ENCODE measurements at regions not wholly inside any gene's neighbourhood (a gene's known extent, or its start where the extent isn't known, plus 50 kb on each side); places are given as distances from the start of the nearest gene placed in this dataset.

GRCh38 chr11:104352036-104352435 lies 188.1 kb upstream of the PDGFD start (continued):
- TF ChIP-seq ZMAT4 (CRISPR knock-in tag; IDR thresholded peaks at IDR 0.05), result no peak
- TF ChIP-seq RORB (CRISPR knock-in tag; IDR thresholded peaks at IDR 0.05), result no peak
- TF ChIP-seq, protein P1, sequence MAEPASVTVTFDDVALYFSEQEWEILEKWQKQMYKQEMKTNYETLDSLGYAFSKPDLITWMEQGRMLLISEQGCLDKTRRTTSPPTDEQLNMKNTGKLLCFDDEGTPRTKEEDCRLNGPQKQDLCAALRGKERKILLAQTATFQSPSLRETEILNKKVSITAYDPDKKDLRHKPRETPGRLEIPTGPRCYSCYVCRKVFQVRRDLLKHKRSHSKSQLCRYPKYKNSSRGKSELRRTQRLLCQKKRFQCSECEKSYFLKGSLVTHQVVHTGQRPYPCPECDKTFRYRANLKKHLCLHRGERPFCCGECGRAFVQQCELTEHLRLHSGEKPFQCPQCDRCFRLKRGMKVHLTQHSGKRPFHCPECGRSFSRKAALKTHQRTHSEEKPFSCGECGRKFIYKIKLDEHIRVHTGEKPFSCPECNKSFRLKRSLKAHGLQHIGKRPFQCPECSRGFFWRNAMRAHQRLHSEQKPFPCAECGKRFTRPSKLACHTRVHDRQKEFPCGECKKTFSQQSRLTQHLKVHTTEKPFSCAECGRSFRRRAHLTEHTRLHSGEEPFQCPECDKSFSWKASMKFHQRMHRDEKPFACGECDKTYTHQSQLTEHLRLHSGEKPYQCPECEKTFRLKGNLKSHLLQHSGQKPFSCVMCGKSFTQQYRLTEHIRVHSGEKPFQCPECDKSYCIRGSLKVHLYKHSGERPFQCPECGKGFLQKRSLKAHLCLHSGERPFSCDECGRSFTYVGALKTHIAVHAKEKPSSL (CRISPR knock-in tag; conservative IDR thresholded peaks at IDR 0.05), result no peak
- no peak for TF ChIP-seq TEAD1 (CRISPR knock-in tag; IDR thresholded peaks at IDR 0.05)
- no peak for TF ChIP-seq NR1H2 (CRISPR knock-in tag; IDR thresholded peaks at IDR 0.05)
- no peak for TF ChIP-seq IRF2 (CRISPR knock-in tag; IDR thresholded peaks at IDR 0.05; ENCODE audit: borderline replicate concordance, low read depth)
- no peak for TF ChIP-seq ZNF121 (CRISPR knock-in tag; IDR thresholded peaks at IDR 0.05)

DNA sequence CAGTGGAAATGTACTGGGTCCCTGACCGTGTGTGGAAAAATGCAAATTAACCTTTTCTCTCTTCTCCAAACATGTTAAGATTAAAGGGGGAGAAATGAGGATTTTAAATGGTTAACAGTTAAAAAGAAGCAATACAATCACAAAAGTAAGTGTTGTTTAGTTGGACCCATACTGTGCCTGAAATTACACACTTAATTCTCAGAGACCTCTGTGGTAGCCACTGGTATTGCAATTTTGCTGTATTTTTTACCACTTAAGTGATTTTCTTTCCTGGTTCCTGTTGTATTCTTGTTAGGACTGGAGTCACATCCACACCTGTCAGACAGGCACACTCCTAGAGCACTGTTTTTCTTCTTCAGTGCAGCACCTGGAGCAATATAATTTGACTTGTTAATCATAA lies 179.6 kb upstream of the PDGFD start:
- DNase-seq (ENCODE audit: low spot score) (no peak), ATAC-seq (peak; percentile 60; the same call in 1 of the 2 replicates)
- H3K4me1 Mint-ChIP-seq, result no peaks in the 10 kb centered on the region
- ChIA-PET CTCF (no interaction called here), POLR2A (no interaction called here)
- TF ChIP-seq CDX4 (CRISPR knock-in tag; IDR thresholded peaks at IDR 0.05; ENCODE audit: borderline replicate concordance) (no peak), CBFB (CRISPR knock-in tag; IDR thresholded peaks at IDR 0.05; ENCODE audit: low read depth) (no peak), ELF4 (CRISPR knock-in tag; IDR thresholded peaks at IDR 0.05; ENCODE audit: low read depth) (no peak), SMAD4 (CRISPR knock-in tag; IDR thresholded peaks at IDR 0.05) (no peak), TP53 (CRISPR knock-in tag; IDR thresholded peaks at IDR 0.05) (no peak), HMGA2 (CRISPR knock-in tag; IDR thresholded peaks at IDR 0.05) (no peak), SMAD3 (CRISPR knock-in tag; IDR thresholded peaks at IDR 0.05; ENCODE audit: borderline replicate concordance) (no peak), NFYB (CRISPR knock-in tag; conservative IDR thresholded peaks at IDR 0.05; ENCODE audit: low read depth) (no peak), TCF7 (CRISPR knock-in tag; IDR thresholded peaks at IDR 0.05; ENCODE audit: low read depth) (no peak), JAZF1 (CRISPR knock-in tag; IDR thresholded peaks at IDR 0.05) (no peak), ZNF423 (CRISPR knock-in tag; IDR thresholded peaks at IDR 0.05) (no peak)
- TF ChIP-seq, protein P2, sequence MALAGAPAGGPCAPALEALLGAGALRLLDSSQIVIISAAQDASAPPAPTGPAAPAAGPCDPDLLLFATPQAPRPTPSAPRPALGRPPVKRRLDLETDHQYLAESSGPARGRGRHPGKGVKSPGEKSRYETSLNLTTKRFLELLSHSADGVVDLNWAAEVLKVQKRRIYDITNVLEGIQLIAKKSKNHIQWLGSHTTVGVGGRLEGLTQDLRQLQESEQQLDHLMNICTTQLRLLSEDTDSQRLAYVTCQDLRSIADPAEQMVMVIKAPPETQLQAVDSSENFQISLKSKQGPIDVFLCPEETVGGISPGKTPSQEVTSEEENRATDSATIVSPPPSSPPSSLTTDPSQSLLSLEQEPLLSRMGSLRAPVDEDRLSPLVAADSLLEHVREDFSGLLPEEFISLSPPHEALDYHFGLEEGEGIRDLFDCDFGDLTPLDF (CRISPR knock-in tag; IDR thresholded peaks at IDR 0.05), result no peak
- peaks cover 10% of the 10 kb centered on the region for H3K9me3 Mint-ChIP-seq
- H3K27ac Mint-ChIP-seq, result no peak overlapping the region
- H3K4me3 Mint-ChIP-seq, result no peak overlapping the region
- H3K27me3 Mint-ChIP-seq (ENCODE audit: low read depth), result no peaks in the 10 kb centered on the region
- peaks cover 5% of the 10 kb centered on the region; the same call in 1 of the 2 replicates for H3K36me3 Mint-ChIP-seq

GRCh38 chr11:104340590-104340989 lies 176.6 kb upstream of the PDGFD start:
- Mint-ChIP-seq H3K27me3 (ENCODE audit: low read depth) (no peaks in the 10 kb centered on the region), H3K9me3 (peaks cover 10% of the 10 kb centered on the region), H3K4me1 (no peaks in the 10 kb centered on the region), H3K27ac (no peak overlapping the region), H3K36me3 (peaks cover 5% of the 10 kb centered on the region; the same call in 1 of the 2 replicates), H3K4me3 (no peak overlapping the region)
- ATAC-seq (no peak), DNase-seq (ENCODE audit: low spot score) (no peak)
- TF ChIP-seq IRF2 (CRISPR knock-in tag; IDR thresholded peaks at IDR 0.05; ENCODE audit: borderline replicate concordance, low read depth) (no peak), ZNF396 (CRISPR knock-in tag; IDR thresholded peaks at IDR 0.05; ENCODE audit: borderline replicate concordance) (no peak), PREB (CRISPR knock-in tag; IDR thresholded peaks at IDR 0.05; ENCODE audit: borderline replicate concordance) (no peak), NR1H2 (CRISPR knock-in tag; IDR thresholded peaks at IDR 0.05) (no peak), TEAD4 (CRISPR knock-in tag; IDR thresholded peaks at IDR 0.05) (no peak), ETV6 (CRISPR knock-in tag; IDR thresholded peaks at IDR 0.05) (no peak), SP1 (CRISPR knock-in tag; conservative IDR thresholded peaks at IDR 0.05) (no peak)
- TF ChIP-seq, protein P3, sequence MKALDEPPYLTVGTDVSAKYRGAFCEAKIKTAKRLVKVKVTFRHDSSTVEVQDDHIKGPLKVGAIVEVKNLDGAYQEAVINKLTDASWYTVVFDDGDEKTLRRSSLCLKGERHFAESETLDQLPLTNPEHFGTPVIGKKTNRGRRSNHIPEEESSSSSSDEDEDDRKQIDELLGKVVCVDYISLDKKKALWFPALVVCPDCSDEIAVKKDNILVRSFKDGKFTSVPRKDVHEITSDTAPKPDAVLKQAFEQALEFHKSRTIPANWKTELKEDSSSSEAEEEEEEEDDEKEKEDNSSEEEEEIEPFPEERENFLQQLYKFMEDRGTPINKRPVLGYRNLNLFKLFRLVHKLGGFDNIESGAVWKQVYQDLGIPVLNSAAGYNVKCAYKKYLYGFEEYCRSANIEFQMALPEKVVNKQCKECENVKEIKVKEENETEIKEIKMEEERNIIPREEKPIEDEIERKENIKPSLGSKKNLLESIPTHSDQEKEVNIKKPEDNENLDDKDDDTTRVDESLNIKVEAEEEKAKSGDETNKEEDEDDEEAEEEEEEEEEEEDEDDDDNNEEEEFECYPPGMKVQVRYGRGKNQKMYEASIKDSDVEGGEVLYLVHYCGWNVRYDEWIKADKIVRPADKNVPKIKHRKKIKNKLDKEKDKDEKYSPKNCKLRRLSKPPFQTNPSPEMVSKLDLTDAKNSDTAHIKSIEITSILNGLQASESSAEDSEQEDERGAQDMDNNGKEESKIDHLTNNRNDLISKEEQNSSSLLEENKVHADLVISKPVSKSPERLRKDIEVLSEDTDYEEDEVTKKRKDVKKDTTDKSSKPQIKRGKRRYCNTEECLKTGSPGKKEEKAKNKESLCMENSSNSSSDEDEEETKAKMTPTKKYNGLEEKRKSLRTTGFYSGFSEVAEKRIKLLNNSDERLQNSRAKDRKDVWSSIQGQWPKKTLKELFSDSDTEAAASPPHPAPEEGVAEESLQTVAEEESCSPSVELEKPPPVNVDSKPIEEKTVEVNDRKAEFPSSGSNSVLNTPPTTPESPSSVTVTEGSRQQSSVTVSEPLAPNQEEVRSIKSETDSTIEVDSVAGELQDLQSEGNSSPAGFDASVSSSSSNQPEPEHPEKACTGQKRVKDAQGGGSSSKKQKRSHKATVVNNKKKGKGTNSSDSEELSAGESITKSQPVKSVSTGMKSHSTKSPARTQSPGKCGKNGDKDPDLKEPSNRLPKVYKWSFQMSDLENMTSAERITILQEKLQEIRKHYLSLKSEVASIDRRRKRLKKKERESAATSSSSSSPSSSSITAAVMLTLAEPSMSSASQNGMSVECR (CRISPR knock-in tag; IDR thresholded peaks at IDR 0.05; ENCODE audit: borderline replicate concordance), result no peak
- POLR2A ChIA-PET, result no interaction called here
- CTCF ChIA-PET, result interaction anchor here (2.6 kb wide), 1 partner anchor 8 kb away, joined by 12 read pairs; no protein-coding TSS in a partner anchor
